Heart left ventricle (tissue), 16 donors: ENCODE measurements at regions not wholly inside any gene's neighbourhood (a gene's known extent, or its start where the extent isn't known, plus 50 kb on each side); places are given as distances from the start of the nearest gene placed in this dataset.

Source experiments
- ATAC-seq, 4 donors: fragments of 200-7000 bp; cut with Tn5 transposase; one replicate each; pipeline ENCODE4 v1.9.1; 2020 to 2022; ENCODE audit warnings: moderate library complexity in 4 of 4, mild to moderate bottlenecking in 3 of 4, moderate number of reproducible peaks in 1 of 4
- DNase-seq, 5 donors: peaks; one replicate each; pipeline ENCODE4 v3.0.0-alpha.2; 2020
- H3K27ac ChIP-seq, 12 donors: fragments of 200-600 bp; sonication (generic) in 4 of 12; one replicate each; pipeline versions ENCODE4 v1.5.0 to v1.8.0; 2016 to 2022; ENCODE audit warnings: mild to moderate bottlenecking in 2 of 12
- H3K27me3 ChIP-seq, 9 donors: fragments of 200-600 bp; sonication (generic) in 2 of 9; one replicate each; pipeline versions ENCODE4 v1.5.1 to v1.8.0; 2016 to 2022; ENCODE audit warnings: mild to moderate bottlenecking in 3 of 9
- H3K36me3 ChIP-seq, 9 donors: fragments of 200-600 bp; sonication (generic) in 2 of 9; one replicate each; pipeline versions ENCODE4 v1.5.0 to v1.8.0; 2018 to 2022; ENCODE audit warnings: mild to moderate bottlenecking in 2 of 9
- H3K4me1 ChIP-seq, 12 donors: fragments of 200-600 bp; sonication (generic) in 4 of 12; one replicate each; pipeline versions ENCODE4 v1.5.0 to v1.8.0; 2016 to 2022; ENCODE audit warnings: mild to moderate bottlenecking in 3 of 12
- H3K4me3 ChIP-seq, 12 donors: fragments of 200-600 bp; sonication (generic) in 4 of 12; one replicate each; pipeline versions ENCODE4 v1.5.0 to v1.8.0; 2017 to 2022; ENCODE audit warnings: mild to moderate bottlenecking in 9 of 12, moderate library complexity in 4 of 12
- H3K9me3 ChIP-seq, 12 donors: fragments of 200-600 bp; sonication (generic) in 4 of 12; one replicate each; pipeline versions ENCODE4 v1.5.0 to v1.8.0; 2016 to 2022; ENCODE audit warnings: mild to moderate bottlenecking in 1 of 12
- CTCF ChIP-seq, 12 donors: fragments of 200-600 bp; sonication (generic) in 4 of 12; IDR thresholded peaks; one replicate each; pipeline versions ENCODE4 v1.5.0 to v1.8.0; 2018 to 2022; ENCODE audit warnings: antibody characterized with exemption in 12 of 12, mild to moderate bottlenecking in 5 of 12
- POLR2A ChIP-seq, 2 donors: fragments of 450-650 bp; IDR thresholded peaks; one replicate each; pipeline ENCODE4 v1.6.1; 2017; ENCODE audit warnings: antibody characterized with exemption in 2 of 2, mild to moderate bottlenecking in 2 of 2, moderate library complexity in 2 of 2
- WGBS, 4 donors: extraction: QIAGEN DNeasy Blood & Tissue Kit in 2 of 4; methylation state at CpG; one replicate each; pipeline versions ENCODE4 v1.1.5 to v1.1.7; 2013 to 2018; 5-methylcytosine and 5-hydroxymethylcytosine counted together
- intact Hi-C, 10 donors: fragments of 100-400 bp; cut with DNase I; formaldehyde crosslinking; loops; one replicate each; pipeline versions ENCODE4 v1.11.1 to v1.14.2; 2022
- donor health status: ischemic (EF 13 %, LVEDD 7.1; RV severe dilation, severe dysfunction).
- donor health status: healthy with polysubstance abuse.
- donor health status: DM: no; HTN: yes; CAD: no.
- donor health status: DM: no; HTN: no; CAD: no.
- donor health status: ischemic (EF 25% LVEDD 6.9; RV normal size, moderate dysfunction).
- donor health status: ischemic (EF 25% LVEDD 5.7; RV mildly dilated, moderate dysfunction).
- donor health status: healthy.
- donor health status: DM: yes; HTN: yes; CAD: no.
- donor health status: ischemic (EF 35%, LVEDD 5.7; RV mildly dilated, moderate dysfunction).
- donor health status: nonischemic (EF 11% LVEDD 7.7; RV severe dilation, severe dysfunction).
- donor health status: DM: yes; HTN: yes; CAD: no.
- donor health status: PGD.
- donor health status: ischemic (EF 29% LVEDD 5.4; RV normal size, mild dysfunction).
- donor health status: nonischemic (EF 23%, LVEDD 6.1; RV moderate dilation, normal function).

DNA sequence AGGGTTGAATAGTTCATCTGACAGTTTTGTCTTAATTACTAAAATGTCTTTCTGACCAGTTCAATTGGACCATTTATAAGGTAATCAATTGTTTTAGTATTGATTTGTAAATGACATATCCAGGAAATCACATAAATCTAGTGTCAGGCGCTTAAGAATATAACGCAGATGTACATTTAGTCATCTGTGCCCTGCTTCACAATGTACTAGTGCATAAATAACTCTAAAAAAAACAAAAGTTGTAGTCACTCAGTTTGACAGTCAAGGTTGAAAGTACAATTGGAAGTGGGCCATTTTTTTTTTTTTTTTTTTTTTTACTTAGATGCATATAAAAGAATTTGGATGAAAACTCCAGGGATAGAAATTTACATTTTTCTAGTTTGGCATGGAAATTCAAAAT is 490.4 kb downstream of the PTPRC start:
- TF ChIP-seq CTCF (IDR thresholded peaks at IDR 0.05) (no peak), POLR2A (IDR thresholded peaks at IDR 0.05) (no peak)
- no peaks in the 10 kb centered on the region for H3K27me3 ChIP-seq
- H3K4me1 ChIP-seq = no peaks in the 10 kb centered on the region
- no peak overlapping the region for H3K27ac ChIP-seq
- no peaks in the 10 kb centered on the region for H3K36me3 ChIP-seq
- ATAC-seq = no peak
- DNase-seq = no peak
- intact Hi-C loops = no loop called here
- H3K4me3 ChIP-seq = no peak overlapping the region
- 82 to 88% (median 87%) methylated on average over 2 of the region's 2 CpGs for WGBS, 4 donors
- H3K9me3 ChIP-seq = no peaks in the 10 kb centered on the region

DNA sequence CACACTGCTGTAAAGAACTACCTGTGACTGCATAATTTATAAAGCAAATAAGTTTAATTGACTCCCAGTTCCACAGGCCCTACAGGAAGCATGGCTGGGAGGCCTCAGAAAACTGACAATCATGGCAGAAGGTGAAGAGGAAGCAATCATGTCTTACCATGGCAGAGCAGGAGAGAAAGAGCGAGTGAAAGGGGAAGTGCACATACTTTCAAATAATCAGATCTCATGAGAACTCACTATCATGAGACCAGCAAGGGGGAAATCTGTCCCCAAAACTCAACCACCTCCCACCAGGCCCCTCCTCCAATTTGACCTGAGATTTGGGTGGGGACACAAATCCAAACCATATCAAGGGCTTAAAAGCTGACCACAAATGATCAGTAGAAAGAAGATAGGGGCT is 493.2 kb downstream of the PTPRC start:
- no peaks in the 10 kb centered on the region for H3K4me1 ChIP-seq
- DNase-seq (no peak), ATAC-seq (no peak)
- H3K27ac ChIP-seq = no peak overlapping the region
- no peaks in the 10 kb centered on the region for H3K36me3 ChIP-seq
- no peaks in the 10 kb centered on the region for H3K27me3 ChIP-seq
- no peak overlapping the region for H3K4me3 ChIP-seq
- 87 to 97% (median 93%) methylated on average over 1 of the region's 1 CpG for WGBS, 4 donors
- H3K9me3 ChIP-seq = no peaks in the 10 kb centered on the region
- intact Hi-C loops = loop anchor here in 1 of 10 donors (10.0 kb wide), 1 partner anchor 93 kb away; no protein-coding TSS in a partner anchor
- TF ChIP-seq CTCF (IDR thresholded peaks at IDR 0.05) (no peak), POLR2A (IDR thresholded peaks at IDR 0.05) (no peak)

DNA sequence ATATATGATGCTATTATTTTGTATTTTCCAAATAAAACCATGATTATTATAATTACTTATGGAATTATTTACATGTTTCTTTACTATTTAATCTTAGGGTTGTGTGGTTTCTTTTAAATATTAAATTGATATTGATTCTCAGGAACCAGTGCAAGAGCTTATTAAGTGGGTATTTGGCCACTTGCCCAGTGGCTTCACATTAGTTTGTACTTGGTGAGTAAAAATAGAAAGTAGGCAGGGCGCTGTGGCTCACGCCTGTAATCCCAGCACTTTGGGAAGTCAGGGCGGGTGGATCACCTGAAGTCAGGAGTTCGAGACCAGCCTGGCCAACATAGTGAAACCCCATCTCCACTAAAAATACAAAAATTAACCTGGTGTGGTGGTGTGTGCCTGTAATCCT is 497.1 kb downstream of the PTPRC start:
- WGBS, 4 donors = 63 to 78% (median 67%) methylated on average over 4 of the region's 4 CpGs
- intact Hi-C loops = loop anchor here in 1 of 10 donors (10.0 kb wide), 1 partner anchor 89 kb away; no protein-coding TSS in a partner anchor
- no peaks in the 10 kb centered on the region for H3K36me3 ChIP-seq
- no peak for DNase-seq
- no peak for ATAC-seq
- no peak overlapping the region for H3K27ac ChIP-seq
- H3K27me3 ChIP-seq = no peaks in the 10 kb centered on the region
- no peak overlapping the region for H3K4me3 ChIP-seq
- no peaks in the 10 kb centered on the region for H3K4me1 ChIP-seq
- H3K9me3 ChIP-seq = no peaks in the 10 kb centered on the region
- TF ChIP-seq CTCF (IDR thresholded peaks at IDR 0.05) (no peak), POLR2A (IDR thresholded peaks at IDR 0.05) (no peak)

DNA sequence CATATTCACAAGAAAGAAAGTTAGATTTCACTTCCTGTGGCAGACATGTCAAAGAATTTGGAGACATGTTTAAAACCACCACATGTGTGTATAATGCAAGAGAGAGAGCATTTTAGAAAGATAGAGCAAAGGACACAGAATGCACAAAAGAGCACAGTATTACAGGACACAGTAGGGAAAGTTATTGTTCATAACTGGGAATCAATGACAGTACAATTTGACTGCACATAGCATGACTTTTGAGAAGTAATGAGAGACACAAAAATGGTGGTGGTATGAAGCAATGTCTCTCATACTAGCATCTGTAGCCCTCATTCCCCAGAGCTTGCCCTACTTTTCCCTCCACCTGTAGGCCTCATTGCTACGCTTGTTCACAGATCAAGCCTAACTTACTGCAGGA is 499.2 kb downstream of the PTPRC start:
- ATAC-seq (no peak), DNase-seq (no peak)
- Histone ChIP-seq H3K27me3 (no peaks in the 10 kb centered on the region), H3K9me3 (no peaks in the 10 kb centered on the region), H3K4me3 (no peak overlapping the region), H3K4me1 (no peaks in the 10 kb centered on the region), H3K27ac (no peak overlapping the region), H3K36me3 (no peaks in the 10 kb centered on the region)
- TF ChIP-seq POLR2A (IDR thresholded peaks at IDR 0.05) = no peak
- intact Hi-C loops = loop anchor here in 1 of 10 donors (10.0 kb wide), 1 partner anchor 87 kb away; no protein-coding TSS in a partner anchor
- 89 to 100% (median 98%) methylated on average over 1 of the region's 1 CpG for WGBS, 4 donors

- 93 to 98% (median 97%) methylated on average over 2 of the region's 2 CpGs for WGBS, 4 donors
- no peak overlapping the region for H3K27ac ChIP-seq
- no peaks in the 10 kb centered on the region for H3K9me3 ChIP-seq
- no peaks in the 10 kb centered on the region for H3K27me3 ChIP-seq
- DNase-seq (no peak), ATAC-seq (no peak)
- H3K36me3 ChIP-seq = no peaks in the 10 kb centered on the region
- intact Hi-C loops = no loop called here
- no peak for TF ChIP-seq CTCF (IDR thresholded peaks at IDR 0.05)
- TF ChIP-seq POLR2A (IDR thresholded peaks at IDR 0.05) = no peak
- H3K4me3 ChIP-seq = no peak overlapping the region
- H3K4me1 ChIP-seq = no peaks in the 10 kb centered on the region
Measured at GRCh38 chr1:199149591-199149990, 510.8 kb downstream of the PTPRC start.
